CD4-positive, alpha-beta T cell (primary cell): ENCODE measurements at regions not wholly inside any gene's neighbourhood (a gene's known extent, or its start where the extent isn't known, plus 50 kb on each side); places are given as distances from the start of the nearest gene placed in this dataset.

ENCODE experiments used
- ATAC-seq: fragments of 200-7000 bp; cut with Tn5 transposase; one replicate; pipeline ENCODE4 v1.10.0; 2022; ENCODE audit warnings: mild to moderate bottlenecking; ENCODE audit not compliant: poor library complexity
- CTCF ChIA-PET: fragments of 350-600 bp; sonication (Branson Sonifier 250); formaldehyde crosslinking; loops from one replicate; lab custom pipeline; 2021; ENCODE audit warnings: antibody characterized with exemption, inconsistent platforms; lab: Charles Lee
- POLR2A ChIA-PET: fragments of 350-600 bp; sonication (Branson Sonifier 250); formaldehyde crosslinking; loops from one replicate; lab custom pipeline; 2021; ENCODE audit warnings: antibody characterized with exemption, inconsistent platforms; lab: Charles Lee
- DNase-seq, 14 experiments: peaks; one replicate each; pipeline ENCODE4 v3.0.0-alpha.2; 2013 to 2020; ENCODE audit warnings: mixed read lengths in 2 of 14
- H3K27ac ChIP-seq, 2 donors: one replicate each; pipeline versions ENCODE4 v1.5.1 to v1.7.0; 2013; ENCODE audit warnings: low read length in 2 of 2, low read depth in 1 of 2, mild to moderate bottlenecking in 1 of 2
- H3K27me3 ChIP-seq, 2 experiments: 1 replicate in 1 of 2; 2 replicates in 1 of 2; pipeline versions ENCODE4 v1.6.1 to v1.7.0; 2013; ENCODE audit warnings: low read length in 2 of 2, control low read depth in 1 of 2, mild to moderate bottlenecking in 1 of 2, moderate library complexity in 1 of 2; ENCODE audit not compliant: insufficient read depth in 2 of 2, control insufficient read depth in 1 of 2
- H3K36me3 ChIP-seq: one replicate; pipeline ENCODE4 v1.6.1; 2013; ENCODE audit warnings: low read length, control low read depth; ENCODE audit not compliant: insufficient read depth
- H3K4me1 ChIP-seq: one replicate; pipeline ENCODE4 v1.6.1; 2013; ENCODE audit warnings: low read length, control low read depth; ENCODE audit not compliant: insufficient read depth
- H3K4me3 ChIP-seq: one replicate; pipeline ENCODE4 v1.5.1; 2013; ENCODE audit warnings: mild to moderate bottlenecking, low read length, moderate library complexity
- H3K9me3 ChIP-seq, 2 experiments: 1 replicate in 1 of 2; 2 replicates in 1 of 2; pipeline versions ENCODE4 v1.6.1 to v1.7.0; 2013; ENCODE audit warnings: low read length in 2 of 2, mild to moderate bottlenecking in 2 of 2, control low read depth in 1 of 2, moderate library complexity in 1 of 2; ENCODE audit not compliant: control insufficient read depth in 1 of 2, insufficient read depth in 1 of 2
- H3K27ac Mint-ChIP-seq: one replicate; pipeline ENCODE4 v1.8.0; 2020; ENCODE audit warnings: mixed read lengths
- H3K27me3 Mint-ChIP-seq: one replicate; pipeline ENCODE4 v1.8.0; 2021; ENCODE audit warnings: mixed read lengths
- H3K36me3 Mint-ChIP-seq: one replicate; pipeline ENCODE4 v1.8.0; 2021; ENCODE audit warnings: low read depth, mixed read lengths
- H3K4me1 Mint-ChIP-seq: one replicate; pipeline ENCODE4 v1.8.0; 2021; ENCODE audit warnings: low read depth, mixed read lengths
- H3K4me3 Mint-ChIP-seq: one replicate; pipeline ENCODE4 v1.8.0; 2020; ENCODE audit warnings: mild to moderate bottlenecking, mixed read lengths
- H3K9me3 Mint-ChIP-seq: one replicate; pipeline ENCODE4 v1.8.0; 2020; ENCODE audit warnings: mixed read lengths
- CTCF ChIP-seq: fragments of 200-600 bp; IDR thresholded peaks from one replicate; pipeline ENCODE4 v1.8.0; 2022; ENCODE audit warnings: antibody characterized with exemption, mild to moderate bottlenecking
- intact Hi-C, 2 experiments: fragments of 100-400 bp; cut with DNase I in 1 of 2; cut with micrococcal nuclease in 1 of 2; formaldehyde crosslinking; loops; one replicate each; pipeline versions ENCODE4 v1.15.1 to v1.9.0; 2023 to 2025; cut with DNase I, micrococcal nuclease

GRCh38 chr2:5984946-5985345 lies 292.8 kb downstream of the SOX11 start:
- Mint-ChIP-seq H3K27me3 (peaks cover 11% of the 10 kb centered on the region), H3K4me3 (no peak overlapping the region), H3K9me3 (no peaks in the 10 kb centered on the region), H3K27ac (no peak overlapping the region), H3K4me1 (no peaks in the 10 kb centered on the region), H3K36me3 (no peaks in the 10 kb centered on the region)
- DNase-seq (no peak), ATAC-seq (no peak)
- Histone ChIP-seq H3K4me3 (no peak overlapping the region), H3K4me1 (no peaks in the 10 kb centered on the region), H3K36me3 (no peaks in the 10 kb centered on the region), H3K27ac (no peak overlapping the region), H3K27me3 (no peaks in the 10 kb centered on the region), H3K9me3 (peaks cover 0 to 29% of the 10 kb centered on the region in 2 experiments)
- CTCF ChIA-PET, result no interaction called here
- POLR2A ChIA-PET, result no interaction called here
- TF ChIP-seq CTCF, result no peak
- intact Hi-C loops, result no loop called here

- peaks cover 0 to 24% of the 10 kb centered on the region in 2 experiments for H3K9me3 ChIP-seq
- no peaks in the 10 kb centered on the region for H3K4me1 ChIP-seq
- POLR2A ChIA-PET, result no interaction called here
- H3K36me3 ChIP-seq, result no peaks in the 10 kb centered on the region
- no peak for TF ChIP-seq CTCF
- H3K27ac ChIP-seq, result no peak overlapping the region
- Mint-ChIP-seq H3K4me1 (no peaks in the 10 kb centered on the region), H3K36me3 (no peaks in the 10 kb centered on the region), H3K9me3 (no peaks in the 10 kb centered on the region), H3K4me3 (no peak overlapping the region), H3K27ac (no peak overlapping the region), H3K27me3 (peaks cover 10% of the 10 kb centered on the region)
- intact Hi-C loops, result no loop called here
- DNase-seq, result no peak
- CTCF ChIA-PET, result no interaction called here
- ATAC-seq, result no peak
- no peak overlapping the region for H3K4me3 ChIP-seq
- no peaks in the 10 kb centered on the region for H3K27me3 ChIP-seq
These were observed 293.6 kb downstream of the SOX11 start for GRCh38 chr2:5985536-5986385.

GRCh38 chr2:5986801-5987787 lies 294.9 kb downstream of the SOX11 start:
- TF ChIP-seq CTCF, result no peak
- ChIA-PET POLR2A (no interaction called here), CTCF (no interaction called here)
- Mint-ChIP-seq H3K9me3 (no peaks in the 10 kb centered on the region), H3K4me3 (no peak overlapping the region), H3K4me1 (no peaks in the 10 kb centered on the region), H3K36me3 (no peaks in the 10 kb centered on the region), H3K27ac (no peak overlapping the region), H3K27me3 (peaks cover 10% of the 10 kb centered on the region)
- H3K9me3 ChIP-seq, result peaks cover 0 to 19% of the 10 kb centered on the region in 2 experiments
- DNase-seq (no peak), ATAC-seq (no peak)
- H3K4me3 ChIP-seq, result no peak overlapping the region
- no peaks in the 10 kb centered on the region for H3K36me3 ChIP-seq
- no peak overlapping the region for H3K27ac ChIP-seq
- no peaks in the 10 kb centered on the region for H3K4me1 ChIP-seq
- intact Hi-C loops, result no loop called here
- H3K27me3 ChIP-seq, result no peaks in the 10 kb centered on the region
